Suppressor macrophage (primary cell): ENCODE measurements at regions not wholly inside any gene's neighbourhood (a gene's known extent, or its start where the extent isn't known, plus 50 kb on each side); places are given as distances from the start of the nearest gene placed in this dataset.

Experiments used
- DNase-seq, 4 experiments: peaks; one replicate each; pipeline ENCODE4 v3.0.0-alpha.2; 2020 to 2022

- DNase-seq = no peak
Measured at GRCh38 chr12:105713606-105714305, 383.3 kb downstream of the C12orf75 start.

GRCh38 chr12:105716621-105717020 is 386.1 kb downstream of the C12orf75 start:
- DNase-seq = no peak

GRCh38 chr12:105721051-105721825 is 390.7 kb downstream of the C12orf75 start:
- DNase-seq = no peak

DNA sequence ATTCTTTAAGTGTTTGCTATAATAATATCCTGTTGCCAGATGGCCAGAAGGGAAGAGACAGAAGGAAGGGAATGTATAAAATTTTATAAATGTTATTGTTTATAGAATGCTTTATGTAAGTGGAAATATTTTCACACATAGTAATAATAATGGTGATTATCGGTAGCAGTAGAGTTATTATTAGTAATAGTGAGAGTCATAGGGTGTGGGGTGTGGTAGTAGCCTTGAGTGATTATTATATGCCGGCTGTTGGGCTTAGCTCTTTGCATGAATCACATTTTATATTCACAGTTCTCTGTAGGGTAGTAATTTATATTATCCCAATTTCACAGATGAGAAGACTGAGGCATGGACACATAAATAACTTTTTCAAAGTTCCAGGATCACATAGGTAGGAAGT is 391.4 kb downstream of the C12orf75 start:
- DNase-seq = no peak

- no peak for DNase-seq
Measured at GRCh38 chr12:105723066-105723465, 392.6 kb downstream of the C12orf75 start.

DNA sequence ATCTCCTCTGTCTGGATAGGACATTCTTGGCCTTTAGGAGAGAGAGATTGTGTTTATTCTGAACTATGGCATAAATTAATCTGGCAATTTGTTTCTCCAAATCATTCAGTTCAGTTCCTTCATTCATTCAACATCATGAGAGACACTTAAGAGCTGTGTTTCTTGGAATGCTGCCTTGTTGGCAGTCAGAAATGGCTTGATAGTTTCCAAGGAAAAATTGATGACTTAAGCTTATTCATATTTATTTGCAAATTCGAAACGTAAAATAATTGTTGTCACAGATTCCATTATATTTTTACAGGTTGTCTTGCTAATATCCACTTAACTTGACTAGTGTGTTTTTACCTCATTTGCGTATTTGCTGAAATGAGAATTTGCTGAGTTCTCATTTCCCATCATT is 393.0 kb downstream of the C12orf75 start:
- no peak for DNase-seq

GRCh38 chr12:105724641-105725040 is 394.1 kb downstream of the C12orf75 start:
- DNase-seq = no peak

GRCh38 chr12:105725054-105725453 is 394.6 kb downstream of the C12orf75 start:
- DNase-seq = no peak

DNA sequence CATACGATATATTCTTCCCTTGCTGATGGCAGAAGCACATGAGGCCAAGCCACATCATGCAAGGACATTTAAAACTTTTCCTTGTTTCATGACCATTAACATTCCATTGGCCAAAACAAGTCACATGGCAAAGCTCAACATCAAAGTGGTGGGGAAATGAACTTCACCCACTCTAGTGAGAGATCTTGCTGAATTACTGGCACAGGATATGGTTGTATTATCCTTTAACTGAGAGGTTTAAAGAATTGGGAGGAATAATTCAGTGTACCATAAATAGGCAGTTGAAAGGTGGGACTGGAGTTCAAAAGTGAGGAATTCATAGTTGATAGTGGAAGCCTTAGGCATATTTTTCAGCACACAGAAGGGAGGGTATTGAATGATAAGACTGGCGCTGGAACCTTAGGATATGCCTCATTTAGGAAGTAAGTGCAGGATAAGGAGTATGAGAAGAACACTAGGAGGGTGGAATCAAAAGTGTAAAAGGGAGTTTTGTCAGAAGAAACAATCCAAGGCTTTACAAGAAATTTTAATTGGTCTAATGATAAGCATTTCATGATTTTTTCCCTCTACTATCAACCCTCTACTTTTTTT is 398.8 kb downstream of the C12orf75 start:
- no peak for DNase-seq

DNA sequence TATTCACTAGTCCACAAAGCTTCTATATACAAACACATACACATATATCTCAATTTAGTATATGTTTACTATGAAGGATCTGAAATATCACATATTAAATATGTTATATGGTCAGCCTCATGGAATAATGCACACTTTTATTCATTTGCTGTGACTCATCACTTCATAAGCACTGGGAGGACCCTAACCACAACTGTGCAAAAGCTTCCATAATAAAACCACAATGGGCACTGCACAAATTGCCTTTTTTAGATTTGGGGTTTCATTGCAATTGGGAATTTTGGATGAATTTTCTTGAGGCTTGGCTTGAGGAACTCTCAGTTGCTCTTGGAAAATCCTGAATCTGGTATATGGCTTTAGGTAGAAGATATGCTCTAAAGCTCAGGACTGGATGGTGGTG is 399.4 kb downstream of the C12orf75 start:
- no peak for DNase-seq

- no peak for DNase-seq
Measured at GRCh38 chr12:105733579-105733978, 403.1 kb downstream of the C12orf75 start.

DNA sequence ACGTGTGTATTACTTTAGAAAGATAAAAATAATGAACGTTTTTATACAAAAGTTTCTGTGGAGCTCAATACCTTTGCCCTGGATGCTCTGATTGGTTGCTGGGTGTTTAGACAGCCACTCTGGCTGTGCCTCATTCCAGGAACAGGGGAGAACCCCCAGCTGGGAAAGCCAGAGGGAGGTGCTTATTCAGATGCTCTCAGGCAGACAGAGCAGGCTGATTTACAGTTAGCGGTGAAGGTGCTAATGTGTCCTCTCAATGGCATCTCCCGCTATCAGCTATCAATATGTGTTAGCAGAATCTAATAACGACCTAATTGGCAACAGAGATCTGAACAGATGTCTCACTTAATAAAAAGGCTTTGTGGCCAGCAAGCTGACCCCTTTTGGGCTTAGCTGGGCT is 402.3 kb downstream of the NUAK1 start:
- no peak for DNase-seq

GRCh38 chr12:105738051-105738450 is 400.7 kb downstream of the NUAK1 start:
- DNase-seq = no peak

DNA sequence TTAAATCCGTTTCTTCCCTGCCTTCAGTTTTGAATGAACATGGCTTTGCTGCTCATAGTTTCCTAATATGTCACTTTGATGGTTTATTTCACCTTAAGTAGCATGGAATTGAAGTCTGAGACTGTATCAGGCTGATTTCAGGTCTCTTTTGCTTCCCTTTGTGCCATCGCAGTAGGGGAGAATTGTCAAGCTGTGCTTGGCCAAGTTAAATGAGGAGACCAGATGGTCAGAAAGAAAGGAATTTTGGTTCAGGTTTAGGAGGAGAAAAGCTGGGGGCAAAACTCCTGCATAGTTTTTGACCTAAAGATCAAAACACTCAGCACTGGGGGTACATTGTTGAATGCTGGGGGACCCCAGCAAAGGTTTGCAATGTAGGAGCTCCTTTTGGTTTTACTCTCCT is 398.4 kb downstream of the NUAK1 start:
- no peak for DNase-seq

- DNase-seq = no peak
Measured at GRCh38 chr12:105740970-105741725, 397.6 kb downstream of the NUAK1 start.

- DNase-seq = no peak
Measured at GRCh38 chr12:105741786-105742566, 396.8 kb downstream of the NUAK1 start.

DNA sequence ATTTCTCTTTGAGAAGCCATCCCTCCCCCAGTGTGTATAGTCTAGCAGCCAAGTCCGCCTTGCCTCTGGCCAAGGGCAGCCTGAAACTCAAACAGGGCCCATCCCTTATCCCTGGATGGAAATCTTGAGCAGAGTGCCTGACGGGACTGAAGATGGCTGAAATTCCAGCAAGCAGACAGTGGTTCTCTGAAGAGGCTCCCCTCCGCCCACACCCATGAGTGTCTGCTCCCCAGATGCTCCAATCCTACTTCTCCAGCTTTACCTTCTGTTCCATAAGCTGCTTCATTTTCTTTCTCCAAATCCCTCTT is 396.2 kb downstream of the NUAK1 start:
- no peak for DNase-seq

GRCh38 chr12:105744371-105745058 is 394.2 kb downstream of the NUAK1 start:
- no peak for DNase-seq

DNA sequence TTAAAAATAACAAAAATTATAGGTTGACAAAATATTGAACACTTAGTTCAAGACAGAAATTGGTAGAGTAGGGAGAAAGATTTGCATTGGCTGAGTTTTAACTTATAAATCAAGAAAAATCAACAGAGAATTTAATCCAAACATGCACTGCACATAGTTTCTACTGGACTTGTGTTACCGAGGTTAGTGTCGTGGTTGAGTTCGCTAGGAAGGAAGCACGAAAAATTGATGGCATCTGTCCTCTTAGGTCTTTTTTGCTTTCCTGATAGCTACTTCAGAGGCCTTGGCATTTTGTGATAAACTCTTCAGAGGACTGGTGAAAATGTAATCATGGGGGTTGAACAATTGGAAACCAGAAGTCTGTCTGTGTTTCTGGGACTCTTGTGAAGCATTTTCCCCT is 392.9 kb downstream of the NUAK1 start:
- DNase-seq = no peak

DNA sequence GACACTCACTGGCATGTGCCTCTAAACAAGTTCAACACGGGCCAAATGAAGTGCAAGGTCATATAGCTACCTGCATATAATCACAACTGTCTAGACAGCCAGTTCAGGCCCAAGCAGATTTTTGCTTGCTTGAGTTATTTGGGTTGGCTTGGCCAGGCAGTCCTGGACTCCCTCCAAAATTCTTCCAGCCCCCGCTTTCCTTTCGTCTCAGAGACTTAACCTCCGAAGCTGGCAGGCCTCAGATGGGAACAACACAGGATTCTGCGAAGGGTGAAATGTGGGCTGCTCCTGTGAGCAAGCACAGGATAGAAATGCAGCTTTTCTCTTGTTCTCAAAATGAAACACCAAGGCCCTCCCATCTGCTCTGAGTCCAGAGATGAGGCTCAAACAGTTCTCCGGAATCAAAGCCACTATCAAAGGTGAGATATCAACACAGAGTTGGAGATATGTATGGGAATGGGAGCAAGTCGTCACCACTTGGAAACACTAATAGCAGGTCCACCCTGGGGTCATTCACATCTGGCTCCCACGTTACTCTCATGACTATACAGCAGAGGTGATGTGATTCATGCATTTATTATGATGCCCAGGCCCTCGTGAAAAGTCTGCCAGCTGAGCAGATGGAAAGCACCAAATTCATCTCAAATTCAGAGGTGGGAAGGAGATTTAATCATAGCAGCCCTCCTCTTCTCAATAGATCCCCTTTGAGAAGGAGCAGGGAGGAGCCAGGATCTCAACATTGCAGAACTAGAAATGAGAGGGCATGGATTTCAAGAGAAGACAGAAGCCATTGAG is 389.8 kb downstream of the NUAK1 start:
- no peak for DNase-seq

DNA sequence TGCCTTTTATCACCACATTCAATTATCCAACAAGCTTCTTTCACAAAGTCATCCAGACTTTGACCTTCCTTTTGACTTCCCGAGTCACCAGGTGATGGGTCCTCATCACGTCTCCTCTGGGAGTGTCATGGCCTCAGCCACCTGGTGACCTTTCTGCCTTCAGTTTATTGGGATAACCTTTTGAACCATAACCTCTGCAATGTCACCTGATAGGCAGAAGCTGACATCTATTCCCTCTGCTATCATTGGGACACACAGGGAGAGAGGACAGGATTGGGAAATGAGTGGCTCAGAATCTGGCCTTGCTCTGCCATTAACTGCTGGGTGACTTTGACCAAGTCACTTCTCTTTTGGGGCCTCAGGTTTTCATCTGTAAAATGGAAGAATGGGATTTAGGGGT is 388.7 kb downstream of the NUAK1 start:
- no peak for DNase-seq
